Hypothalamus (tissue), 51 donors: ENCODE measurements at regions not wholly inside any gene's neighbourhood (a gene's known extent, or its start where the extent isn't known, plus 50 kb on each side); places are given as distances from the start of the nearest gene placed in this dataset.
"Not testable (repeated sequence)": the region's sequence is repeated elsewhere in the genome, so short reads cannot be mapped to it uniquely, and the experiment has no call there.

Experiments used
- DNase-seq, 51 donors: peaks; one replicate each; lab custom pipeline; 2025; lab: John Stamatoyannopoulos, UW

GRCh38 chr4:18105030-18106011 is 83.8 kb upstream of the LCORL start:
- DNase-seq = no peak

- DNase-seq = no peak
Observed at GRCh38 chr4:18103876-18104605, 82.5 kb upstream of the LCORL start.

- no peak for DNase-seq
Observed at GRCh38 chr4:18100657-18101056, 79.1 kb upstream of the LCORL start.

GRCh38 chr4:18090447-18090846 is 68.9 kb upstream of the LCORL start:
- not testable (repeated sequence) for DNase-seq

- DNase-seq = no peak
Observed at GRCh38 chr4:18082236-18082635, 60.7 kb upstream of the LCORL start.

- DNase-seq = no peak
Observed at GRCh38 chr4:18081708-18082107, 60.2 kb upstream of the LCORL start.

GRCh38 chr4:18077808-18078207 is 56.3 kb upstream of the LCORL start:
- DNase-seq = no peak

GRCh38 chr4:18075823-18076433 is 54.4 kb upstream of the LCORL start:
- no peak for DNase-seq

GRCh38 chr4:18071894-18072293 is 50.3 kb upstream of the LCORL start:
- no peak for DNase-seq
